ENCODE measurements at regions not wholly inside any gene's neighbourhood (a gene's known extent, or its start where the extent isn't known, plus 50 kb on each side); places are given as distances from the start of the nearest gene placed in this dataset.

GRCh38 chr10:124278356-124278755 lies 140.4 kb downstream of the OAT start:
- Histone ChIP-seq H3K36me3 (ENCODE audit: control insufficient read depth, insufficient read depth, low read length) (no peaks in the 10 kb centered on the region), H3K4me3 (ENCODE audit: low read length) (no peak overlapping the region), H3K9me3 (ENCODE audit: control insufficient read depth, low read length) (no peaks in the 10 kb centered on the region), H3K9ac (ENCODE audit: low read length) (no peak overlapping the region), H3K27me3 (ENCODE audit: control insufficient read depth, insufficient read depth, low read length) (no peaks in the 10 kb centered on the region), H3K4me1 (ENCODE audit: control insufficient read depth, insufficient read depth, low read length) (no peaks in the 10 kb centered on the region)

GRCh38 chr10:124273141-124273540 lies 145.6 kb downstream of the OAT start:
- Histone ChIP-seq H3K4me3 (ENCODE audit: low read length) (no peak overlapping the region), H3K4me1 (ENCODE audit: control insufficient read depth, insufficient read depth, low read length) (no peaks in the 10 kb centered on the region), H3K27me3 (ENCODE audit: control insufficient read depth, insufficient read depth, low read length) (no peaks in the 10 kb centered on the region), H3K9me3 (ENCODE audit: control insufficient read depth, low read length) (no peaks in the 10 kb centered on the region), H3K36me3 (ENCODE audit: control insufficient read depth, insufficient read depth, low read length) (no peaks in the 10 kb centered on the region), H3K9ac (ENCODE audit: low read length) (no peak overlapping the region)

- Histone ChIP-seq H3K4me3 (ENCODE audit: low read length) (no peak overlapping the region), H3K9me3 (ENCODE audit: control insufficient read depth, low read length) (no peaks in the 10 kb centered on the region), H3K4me1 (ENCODE audit: control insufficient read depth, insufficient read depth, low read length) (no peaks in the 10 kb centered on the region), H3K27me3 (ENCODE audit: control insufficient read depth, insufficient read depth, low read length) (no peaks in the 10 kb centered on the region), H3K36me3 (ENCODE audit: control insufficient read depth, insufficient read depth, low read length) (no peaks in the 10 kb centered on the region), H3K9ac (ENCODE audit: low read length) (no peak overlapping the region)
These were observed 147.0 kb downstream of the OAT start for GRCh38 chr10:124271676-124272075.

GRCh38 chr10:124270530-124271327 lies 148.0 kb downstream of the OAT start:
- no peaks in the 10 kb centered on the region for H3K27me3 ChIP-seq (ENCODE audit: control insufficient read depth, insufficient read depth, low read length)
- H3K9ac ChIP-seq (ENCODE audit: low read length), result no peak overlapping the region
- H3K36me3 ChIP-seq (ENCODE audit: control insufficient read depth, insufficient read depth, low read length), result no peaks in the 10 kb centered on the region
- no peaks in the 10 kb centered on the region for H3K9me3 ChIP-seq (ENCODE audit: control insufficient read depth, low read length)
- no peak overlapping the region for H3K4me3 ChIP-seq (ENCODE audit: low read length)
- H3K4me1 ChIP-seq (ENCODE audit: control insufficient read depth, insufficient read depth, low read length), result no peaks in the 10 kb centered on the region

- no peaks in the 10 kb centered on the region for H3K9me3 ChIP-seq (ENCODE audit: control insufficient read depth, low read length)
- H3K9ac ChIP-seq (ENCODE audit: low read length), result no peak overlapping the region
- H3K4me1 ChIP-seq (ENCODE audit: control insufficient read depth, insufficient read depth, low read length), result no peaks in the 10 kb centered on the region
- no peaks in the 10 kb centered on the region for H3K27me3 ChIP-seq (ENCODE audit: control insufficient read depth, insufficient read depth, low read length)
- no peak overlapping the region for H3K4me3 ChIP-seq (ENCODE audit: low read length)
- no peaks in the 10 kb centered on the region for H3K36me3 ChIP-seq (ENCODE audit: control insufficient read depth, insufficient read depth, low read length)
These were observed 149.7 kb downstream of the OAT start for GRCh38 chr10:124268976-124269375.

- H3K9me3 ChIP-seq (ENCODE audit: control insufficient read depth, low read length), result no peaks in the 10 kb centered on the region
These were observed 150.7 kb downstream of the OAT start for GRCh38 chr10:124267911-124268549.

GRCh38 chr10:124267231-124267885 lies 151.4 kb downstream of the OAT start:
- no peaks in the 10 kb centered on the region for H3K9me3 ChIP-seq (ENCODE audit: control insufficient read depth, low read length)
- H3K4me1 ChIP-seq (ENCODE audit: control insufficient read depth, insufficient read depth, low read length), result no peaks in the 10 kb centered on the region
- H3K27me3 ChIP-seq (ENCODE audit: control insufficient read depth, insufficient read depth, low read length), result no peaks in the 10 kb centered on the region
- no peak overlapping the region for H3K4me3 ChIP-seq (ENCODE audit: low read length)
- H3K9ac ChIP-seq (ENCODE audit: low read length), result no peak overlapping the region
- no peaks in the 10 kb centered on the region for H3K36me3 ChIP-seq (ENCODE audit: control insufficient read depth, insufficient read depth, low read length)

More at GRCh38 chr10:124267911-124268549, 150.7 kb downstream of the OAT start:
- Histone ChIP-seq H3K36me3 (ENCODE audit: control insufficient read depth, insufficient read depth, low read length) (no peaks in the 10 kb centered on the region), H3K27me3 (ENCODE audit: control insufficient read depth, insufficient read depth, low read length) (no peaks in the 10 kb centered on the region), H3K9ac (ENCODE audit: low read length) (no peak overlapping the region), H3K4me3 (ENCODE audit: low read length) (no peak overlapping the region), H3K4me1 (ENCODE audit: control insufficient read depth, insufficient read depth, low read length) (no peaks in the 10 kb centered on the region)

GRCh38 chr10:124266468-124267230 lies 152.1 kb downstream of the OAT start:
- no peaks in the 10 kb centered on the region for H3K36me3 ChIP-seq (ENCODE audit: control insufficient read depth, insufficient read depth, low read length)
- H3K27me3 ChIP-seq (ENCODE audit: control insufficient read depth, insufficient read depth, low read length), result no peaks in the 10 kb centered on the region
- no peaks in the 10 kb centered on the region for H3K4me1 ChIP-seq (ENCODE audit: control insufficient read depth, insufficient read depth, low read length)
- no peak overlapping the region for H3K4me3 ChIP-seq (ENCODE audit: low read length)
- H3K9me3 ChIP-seq (ENCODE audit: control insufficient read depth, low read length), result no peaks in the 10 kb centered on the region
- no peak overlapping the region for H3K9ac ChIP-seq (ENCODE audit: low read length)

GRCh38 chr10:124265776-124266467 lies 152.8 kb downstream of the OAT start:
- Histone ChIP-seq H3K36me3 (ENCODE audit: control insufficient read depth, insufficient read depth, low read length) (no peaks in the 10 kb centered on the region), H3K9me3 (ENCODE audit: control insufficient read depth, low read length) (no peaks in the 10 kb centered on the region), H3K9ac (ENCODE audit: low read length) (no peak overlapping the region), H3K27me3 (ENCODE audit: control insufficient read depth, insufficient read depth, low read length) (no peaks in the 10 kb centered on the region), H3K4me1 (ENCODE audit: control insufficient read depth, insufficient read depth, low read length) (no peaks in the 10 kb centered on the region), H3K4me3 (ENCODE audit: low read length) (no peak overlapping the region)

- Histone ChIP-seq H3K36me3 (ENCODE audit: control insufficient read depth, insufficient read depth, low read length) (no peaks in the 10 kb centered on the region), H3K4me3 (ENCODE audit: low read length) (no peak overlapping the region), H3K9me3 (ENCODE audit: control insufficient read depth, low read length) (no peaks in the 10 kb centered on the region), H3K27me3 (ENCODE audit: control insufficient read depth, insufficient read depth, low read length) (no peaks in the 10 kb centered on the region), H3K9ac (ENCODE audit: low read length) (no peak overlapping the region), H3K4me1 (ENCODE audit: control insufficient read depth, insufficient read depth, low read length) (no peaks in the 10 kb centered on the region)
These were observed 153.4 kb downstream of the OAT start for GRCh38 chr10:124265391-124265745.

GRCh38 chr10:124264711-124265390 lies 153.9 kb downstream of the OAT start:
- Histone ChIP-seq H3K9ac (ENCODE audit: low read length) (no peak overlapping the region), H3K4me3 (ENCODE audit: low read length) (no peak overlapping the region), H3K4me1 (ENCODE audit: control insufficient read depth, insufficient read depth, low read length) (no peaks in the 10 kb centered on the region), H3K36me3 (ENCODE audit: control insufficient read depth, insufficient read depth, low read length) (no peaks in the 10 kb centered on the region), H3K27me3 (ENCODE audit: control insufficient read depth, insufficient read depth, low read length) (no peaks in the 10 kb centered on the region), H3K9me3 (ENCODE audit: control insufficient read depth, low read length) (no peaks in the 10 kb centered on the region)
